ENCODE measurements at regions not wholly inside any gene's neighbourhood (a gene's known extent, or its start where the extent isn't known, plus 50 kb on each side); places are given as distances from the start of the nearest gene placed in this dataset.

GRCh38 chr6:43880236-43881137 lies 110.5 kb downstream of the VEGFA start:
- TF ChIP-seq CTCF (IDR thresholded peaks at IDR 0.05): no peak

- no peak for TF ChIP-seq CTCF (IDR thresholded peaks at IDR 0.05)
These were observed 109.7 kb downstream of the VEGFA start for GRCh38 chr6:43879722-43880121.

- no peak for TF ChIP-seq CTCF (IDR thresholded peaks at IDR 0.05)
These were observed 108.9 kb downstream of the VEGFA start for GRCh38 chr6:43878823-43879495.

- no peak for TF ChIP-seq CTCF (IDR thresholded peaks at IDR 0.05)
These were observed 108.2 kb downstream of the VEGFA start for GRCh38 chr6:43878127-43878634.

- TF ChIP-seq CTCF (IDR thresholded peaks at IDR 0.05): no peak
These were observed 107.6 kb downstream of the VEGFA start for GRCh38 chr6:43877463-43878126.

- no peak for TF ChIP-seq CTCF (IDR thresholded peaks at IDR 0.05)
These were observed 107.0 kb downstream of the VEGFA start for GRCh38 chr6:43877036-43877435.

GRCh38 chr6:43876602-43877001 lies 106.6 kb downstream of the VEGFA start:
- TF ChIP-seq CTCF (IDR thresholded peaks at IDR 0.05): no peak

Measured in LNCAP (cell line).